Tibial artery (tissue), 4 donors: ENCODE measurements at regions not wholly inside any gene's neighbourhood (a gene's known extent, or its start where the extent isn't known, plus 50 kb on each side); places are given as distances from the start of the nearest gene placed in this dataset.

Experiments used
- DNase-seq, 2 donors: peaks; one replicate each; pipeline ENCODE4 v3.0.0-alpha.2; 2019
- H3K27ac ChIP-seq, 2 donors: fragments of 200-600 bp; sonication (generic) in 1 of 2; 1 replicate in 1 of 2; 2 replicates in 1 of 2; pipeline ENCODE4 v1.5.1; 2018 to 2019; ENCODE audit warnings: mild to moderate bottlenecking in 1 of 2
- H3K27me3 ChIP-seq, 2 donors: fragments of 200-600 bp; sonication (generic) in 1 of 2; one replicate each; pipeline versions ENCODE4 v1.5.1 to v1.6.0; 2016 to 2019
- H3K36me3 ChIP-seq, 3 donors: fragments of 200-600 bp; sonication (generic) in 2 of 3; one replicate each; pipeline ENCODE4 v1.5.1; 2016 to 2019; ENCODE audit warnings: mild to moderate bottlenecking in 2 of 3
- H3K4me1 ChIP-seq, 4 donors: fragments of 200-600 bp; sonication (generic) in 2 of 4; 1 replicate in 3 of 4; 2 replicates in 1 of 4; pipeline ENCODE4 v1.5.1; 2016 to 2019
- H3K4me3 ChIP-seq, 2 donors: fragments of 200-600 bp; sonication (generic) in 1 of 2; 1 replicate in 1 of 2; 2 replicates in 1 of 2; pipeline ENCODE4 v1.5.1; 2018 to 2019; ENCODE audit warnings: mild to moderate bottlenecking in 2 of 2
- H3K9me3 ChIP-seq, 3 donors: fragments of 200-600 bp; sonication (generic) in 1 of 3; one replicate each; pipeline ENCODE4 v1.5.1; 2016 to 2019
- intact Hi-C: fragments of 100-400 bp; cut with DNase I; formaldehyde crosslinking; loops from one replicate; pipeline ENCODE4 v1.15.0; 2023; ENCODE audit warnings: low total_unique reads
- TF ChIP-seq, protein P1 (sequence below), 2 experiments: fragments of 200-600 bp in 1 of 2; fragments of 450-650 bp in 1 of 2; IDR thresholded peaks; one replicate each; pipeline ENCODE4 v1.5.1; 2017 to 2019; ENCODE audit warnings: antibody characterized with exemption in 2 of 2, mild to moderate bottlenecking in 1 of 2, moderate library complexity in 1 of 2

DNA sequence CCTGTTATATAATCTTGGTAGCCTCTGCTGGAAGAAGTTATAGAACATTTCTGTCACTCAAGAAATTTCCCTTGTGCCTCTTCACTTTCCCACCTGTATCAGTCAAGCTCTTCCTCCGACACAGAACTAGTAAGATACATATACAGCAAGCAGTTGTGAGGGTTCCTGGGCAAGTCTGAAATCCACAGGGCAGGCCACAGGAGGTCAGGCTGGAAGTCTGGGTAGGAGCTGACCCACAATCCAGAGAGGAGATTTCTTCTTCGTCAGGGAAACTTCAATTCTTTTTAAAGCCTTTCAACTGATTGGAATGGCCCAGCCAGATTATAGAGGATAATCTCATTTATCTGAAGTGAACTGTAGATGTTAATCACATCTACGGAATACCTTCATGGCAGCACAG lies 96.4 kb upstream of the FMN2 start:
- H3K27ac ChIP-seq = no peak overlapping the region
- H3K36me3 ChIP-seq = no peaks in the 10 kb centered on the region
- H3K9me3 ChIP-seq = no peaks in the 10 kb centered on the region
- H3K27me3 ChIP-seq = peaks cover 0 to 43% of the 10 kb centered on the region in 2 donors
- intact Hi-C loops = no loop called here
- TF ChIP-seq, protein P1, sequence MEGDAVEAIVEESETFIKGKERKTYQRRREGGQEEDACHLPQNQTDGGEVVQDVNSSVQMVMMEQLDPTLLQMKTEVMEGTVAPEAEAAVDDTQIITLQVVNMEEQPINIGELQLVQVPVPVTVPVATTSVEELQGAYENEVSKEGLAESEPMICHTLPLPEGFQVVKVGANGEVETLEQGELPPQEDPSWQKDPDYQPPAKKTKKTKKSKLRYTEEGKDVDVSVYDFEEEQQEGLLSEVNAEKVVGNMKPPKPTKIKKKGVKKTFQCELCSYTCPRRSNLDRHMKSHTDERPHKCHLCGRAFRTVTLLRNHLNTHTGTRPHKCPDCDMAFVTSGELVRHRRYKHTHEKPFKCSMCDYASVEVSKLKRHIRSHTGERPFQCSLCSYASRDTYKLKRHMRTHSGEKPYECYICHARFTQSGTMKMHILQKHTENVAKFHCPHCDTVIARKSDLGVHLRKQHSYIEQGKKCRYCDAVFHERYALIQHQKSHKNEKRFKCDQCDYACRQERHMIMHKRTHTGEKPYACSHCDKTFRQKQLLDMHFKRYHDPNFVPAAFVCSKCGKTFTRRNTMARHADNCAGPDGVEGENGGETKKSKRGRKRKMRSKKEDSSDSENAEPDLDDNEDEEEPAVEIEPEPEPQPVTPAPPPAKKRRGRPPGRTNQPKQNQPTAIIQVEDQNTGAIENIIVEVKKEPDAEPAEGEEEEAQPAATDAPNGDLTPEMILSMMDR (IDR thresholded peaks at IDR 0.05) = no peak
- H3K4me1 ChIP-seq = peaks cover 0 to 9% (median 6%) of the 10 kb centered on the region in 4 donors
- DNase-seq = no peak
- H3K4me3 ChIP-seq = no peak overlapping the region

DNA sequence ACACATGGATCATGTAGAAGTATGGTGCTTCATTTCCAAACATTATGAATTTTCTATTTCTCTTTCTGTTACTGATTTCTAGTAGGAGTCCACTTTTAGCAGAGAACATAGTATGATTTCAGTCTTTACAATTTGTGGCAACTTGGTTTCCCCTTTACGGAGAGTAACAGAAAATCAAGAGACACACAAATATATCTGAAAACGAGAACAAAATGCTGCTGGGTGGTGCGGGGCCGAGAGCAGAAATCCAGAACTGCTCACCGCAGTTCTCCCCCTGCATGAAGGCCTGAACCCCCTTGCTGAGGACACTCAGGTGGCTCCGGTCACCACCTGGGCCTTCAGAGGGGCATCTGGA lies 94.5 kb upstream of the FMN2 start:
- Histone ChIP-seq H3K4me3 (no peak overlapping the region), H3K27ac (no peak overlapping the region), H3K27me3 (peaks cover 0 to 43% of the 10 kb centered on the region in 2 donors), H3K9me3 (no peaks in the 10 kb centered on the region), H3K4me1 (peaks cover 0 to 9% (median 6%) of the 10 kb centered on the region in 4 donors), H3K36me3 (no peaks in the 10 kb centered on the region)
- intact Hi-C loops = no loop called here
- DNase-seq = no peak
- TF ChIP-seq, protein P1 (IDR thresholded peaks at IDR 0.05) = no peak

DNA sequence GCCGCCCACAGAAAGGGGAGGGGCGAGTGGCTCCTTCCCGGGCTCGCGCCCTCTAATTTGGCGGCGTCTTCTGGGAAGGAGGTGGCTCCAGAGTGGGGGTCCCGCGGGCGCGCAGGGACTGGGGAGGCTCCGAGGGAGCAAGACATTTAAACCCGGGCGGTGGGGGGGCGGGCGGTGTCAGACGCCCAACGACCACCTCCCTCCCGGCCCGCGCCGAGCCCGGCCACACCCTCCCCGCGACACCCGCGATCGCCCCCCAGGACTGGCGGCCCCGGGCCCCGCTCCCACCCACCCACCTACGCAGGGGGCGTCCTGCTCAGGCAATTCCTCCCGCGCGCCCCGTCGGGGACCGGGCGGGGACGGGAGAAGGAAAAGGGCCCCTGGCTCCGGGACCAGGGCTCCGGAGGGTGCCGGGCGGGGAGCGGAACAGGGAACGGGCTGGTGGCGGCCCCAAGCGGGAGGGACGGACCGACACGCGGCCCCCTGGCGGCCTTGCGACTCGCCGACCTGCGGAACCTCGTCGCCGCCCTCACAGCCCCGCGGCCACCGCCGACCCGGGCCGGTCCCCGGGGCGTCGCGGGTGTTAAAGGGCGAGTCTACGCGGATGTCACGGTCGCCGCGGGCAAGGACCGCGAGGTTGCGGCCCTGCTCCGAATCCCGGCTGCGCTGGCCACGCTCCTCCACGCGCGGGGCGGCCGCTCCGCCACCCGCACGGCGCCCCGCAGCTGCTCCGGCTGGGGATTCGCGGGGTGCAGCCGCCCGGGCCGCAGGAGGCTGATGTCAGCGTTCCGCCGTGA lies 94.0 kb upstream of the FMN2 start:
- DNase-seq = no peak
- no peaks in the 10 kb centered on the region for H3K9me3 ChIP-seq
- H3K27me3 ChIP-seq = peaks cover 0 to 43% of the 10 kb centered on the region in 2 donors
- H3K4me1 ChIP-seq = peaks cover 0 to 9% (median 6%) of the 10 kb centered on the region in 4 donors
- intact Hi-C loops = no loop called here
- TF ChIP-seq, protein P1 (IDR thresholded peaks at IDR 0.05) = no peak
- no peaks in the 10 kb centered on the region for H3K36me3 ChIP-seq
- H3K27ac ChIP-seq = no peak overlapping the region
- peak overlapping the region in 1 of 2 donors; percentile 23 for H3K4me3 ChIP-seq

DNA sequence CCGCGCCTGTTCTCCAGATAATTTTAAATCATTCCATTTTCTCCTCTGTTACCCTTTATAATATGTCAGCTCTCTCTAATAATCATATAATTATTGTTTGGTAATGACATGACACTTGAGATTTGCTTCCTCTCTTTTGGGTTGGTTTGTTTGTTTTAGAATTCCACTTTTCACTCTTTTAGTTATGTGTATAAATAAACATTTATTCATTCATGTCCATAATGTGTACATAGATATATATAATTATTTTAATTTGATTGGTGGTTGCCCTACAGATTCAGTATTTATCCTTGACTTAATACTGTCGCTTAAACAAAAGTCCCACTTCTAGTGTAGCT lies 93.4 kb upstream of the FMN2 start:
- H3K4me1 ChIP-seq = peaks cover 0 to 9% (median 6%) of the 10 kb centered on the region in 4 donors
- H3K27ac ChIP-seq = no peak overlapping the region
- no peak for DNase-seq
- intact Hi-C loops = no loop called here
- H3K4me3 ChIP-seq = peak overlapping the region in 1 of 2 donors; percentile 23
- H3K27me3 ChIP-seq = peaks cover 0 to 43% of the 10 kb centered on the region in 2 donors
- no peaks in the 10 kb centered on the region for H3K36me3 ChIP-seq
- H3K9me3 ChIP-seq = no peaks in the 10 kb centered on the region
- TF ChIP-seq, protein P1 (IDR thresholded peaks at IDR 0.05) = no peak

DNA sequence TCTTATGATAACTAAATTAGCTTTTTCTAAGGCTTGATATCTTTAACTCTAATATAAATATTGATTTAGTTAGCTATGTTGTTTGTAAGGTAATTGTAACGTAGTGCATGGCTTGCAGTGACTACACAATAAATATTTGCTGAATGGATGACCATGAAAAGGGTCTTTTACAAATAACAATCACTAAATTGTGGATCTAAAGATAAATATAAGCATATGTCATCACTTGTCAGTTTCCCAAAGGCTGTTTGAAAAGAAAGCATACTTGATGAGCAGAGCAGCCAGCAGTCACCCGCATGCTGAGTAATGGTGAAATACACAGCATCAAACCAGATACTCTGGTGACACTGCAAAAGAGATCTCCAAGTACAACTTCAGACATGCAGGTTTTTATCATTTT lies 92.5 kb upstream of the FMN2 start:
- peaks cover 0 to 43% of the 10 kb centered on the region in 2 donors for H3K27me3 ChIP-seq

More for the DNA sequence above, 92.5 kb upstream of the FMN2 start:
- Histone ChIP-seq H3K36me3 (no peaks in the 10 kb centered on the region), H3K4me1 (peaks cover 0 to 9% (median 6%) of the 10 kb centered on the region in 4 donors), H3K4me3 (no peak overlapping the region), H3K9me3 (no peaks in the 10 kb centered on the region), H3K27ac (no peak overlapping the region)
- no peak for DNase-seq
- TF ChIP-seq, protein P1 (IDR thresholded peaks at IDR 0.05) = no peak
- intact Hi-C loops = no loop called here
